Left ventricle myocardium superior (tissue), 1 donor: ENCODE measurements at regions not wholly inside any gene's neighbourhood (a gene's known extent, or its start where the extent isn't known, plus 50 kb on each side); places are given as distances from the start of the nearest gene placed in this dataset.

Source experiments
- ATAC-seq: fragments of 200-7000 bp; cut with Tn5 transposase; one replicate; pipeline ENCODE4 v1.9.1; 2020; ENCODE audit warnings: mild to moderate bottlenecking, moderate library complexity
- DNase-seq: peaks from one replicate; pipeline ENCODE4 v3.0.0-alpha.2; 2020
- intact Hi-C: fragments of 100-400 bp; cut with micrococcal nuclease; formaldehyde crosslinking; loops from one replicate; pipeline ENCODE4 v1.11.0; 2022
- donor health status: DM: no; HTN: yes; CAD: no; lungs with severe emphysema.

DNA sequence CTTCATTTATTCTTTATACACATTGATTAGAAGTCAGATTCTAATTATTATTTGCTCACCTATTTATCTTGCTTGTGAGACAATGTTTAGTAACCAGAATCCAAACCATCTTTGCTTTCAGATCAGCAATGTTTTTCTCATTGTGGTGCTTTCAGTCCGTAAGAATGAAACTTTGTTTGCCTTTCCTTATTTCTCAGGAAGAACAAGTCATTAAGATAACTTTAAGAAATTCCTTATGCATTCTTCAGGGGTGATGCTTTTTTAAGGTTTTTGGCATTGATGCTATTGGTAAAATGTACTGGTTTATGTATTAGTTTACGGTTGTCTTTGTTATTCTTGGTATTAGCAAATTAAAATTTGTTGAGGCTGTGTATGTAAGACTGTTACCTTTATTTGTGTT, 120.8 kb upstream of the POU1F1 start:
- no peak for ATAC-seq
- intact Hi-C loops: no loop called here
- no peak for DNase-seq

- ATAC-seq (no peak), DNase-seq (no peak)
- intact Hi-C loops: no loop called here
Observed at GRCh38 chr3:87390821-87391220, 114.4 kb upstream of the POU1F1 start.

GRCh38 chr3:87390353-87390752, 114.0 kb upstream of the POU1F1 start:
- ATAC-seq: no peak
- intact Hi-C loops: no loop called here
- no peak for DNase-seq

DNA sequence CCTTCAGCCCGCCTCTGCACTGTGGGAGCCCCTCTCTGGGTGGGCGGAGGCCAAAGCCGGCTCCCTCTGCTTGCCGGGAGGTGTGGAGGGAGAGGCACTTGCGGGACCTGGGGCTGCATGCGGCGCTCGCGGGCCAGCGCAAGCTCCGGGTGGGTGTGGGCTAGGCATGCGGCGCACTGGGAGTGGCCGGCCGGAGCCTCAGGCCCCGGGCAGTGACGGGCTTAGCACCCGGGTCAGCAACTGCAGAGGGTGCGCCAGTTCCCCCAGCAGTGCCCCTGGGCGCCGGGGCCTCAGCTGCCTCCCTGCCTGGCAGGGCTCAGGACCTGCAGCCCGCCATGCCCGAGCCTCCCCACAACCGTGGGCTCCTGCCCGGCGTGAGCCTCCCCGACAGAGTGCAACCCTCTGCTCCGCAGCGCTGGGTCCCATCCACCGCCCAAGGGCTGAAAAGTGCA, 98.9 kb upstream of the POU1F1 start:
- DNase-seq (no peak), ATAC-seq (no peak)
- intact Hi-C loops: no loop called here

GRCh38 chr3:87370007-87370406, 93.6 kb upstream of the POU1F1 start:
- intact Hi-C loops: no loop called here
- ATAC-seq (no peak), DNase-seq (no peak)

DNA sequence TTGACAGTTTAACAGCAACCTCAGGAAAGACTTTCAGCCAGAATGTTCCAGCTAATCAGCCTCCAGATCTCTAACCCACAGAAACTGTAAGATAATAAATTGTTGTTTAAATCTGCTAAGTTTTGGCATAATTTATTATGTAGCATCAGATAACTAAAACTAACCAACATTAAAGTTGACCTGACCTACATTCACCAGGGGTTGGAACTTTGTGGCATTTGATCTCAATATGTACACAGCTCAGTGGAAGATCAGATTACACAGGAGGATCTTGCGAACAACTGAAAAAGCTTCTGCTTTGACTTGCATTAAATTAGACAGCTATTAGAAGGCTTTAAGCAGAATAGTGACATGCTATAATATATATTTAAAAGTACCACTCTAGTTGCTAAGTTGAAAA, 91.4 kb upstream of the POU1F1 start:
- ATAC-seq: no peak
- intact Hi-C loops: no loop called here
- DNase-seq: no peak

- ATAC-seq (no peak), DNase-seq (no peak)
- intact Hi-C loops: no loop called here
Observed at GRCh38 chr3:87363721-87364120, 87.3 kb upstream of the POU1F1 start.

GRCh38 chr3:87361956-87362355, 85.6 kb upstream of the POU1F1 start:
- intact Hi-C loops: no loop called here
- no peak for ATAC-seq
- DNase-seq: no peak

DNA sequence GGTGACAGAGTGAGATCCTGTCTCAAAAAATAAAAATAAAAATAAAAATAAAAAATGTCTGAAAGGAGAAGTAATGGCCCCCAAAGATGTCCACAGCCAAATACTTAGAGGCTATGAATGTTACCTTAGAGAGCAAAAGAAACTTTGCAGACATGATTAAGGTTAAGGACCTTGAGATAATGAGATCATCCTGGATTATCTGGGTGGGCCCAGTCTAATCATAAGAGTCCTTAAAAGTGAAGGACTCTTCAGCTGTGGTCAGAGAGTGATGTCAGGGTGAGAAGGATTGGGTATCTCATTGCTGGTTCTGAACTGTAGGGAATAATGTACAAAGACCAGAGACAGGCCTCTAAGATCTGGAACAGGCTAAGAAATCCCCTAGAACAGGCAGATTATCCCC, 84.9 kb upstream of the POU1F1 start:
- DNase-seq (no peak), ATAC-seq (no peak)
- intact Hi-C loops: no loop called here

DNA sequence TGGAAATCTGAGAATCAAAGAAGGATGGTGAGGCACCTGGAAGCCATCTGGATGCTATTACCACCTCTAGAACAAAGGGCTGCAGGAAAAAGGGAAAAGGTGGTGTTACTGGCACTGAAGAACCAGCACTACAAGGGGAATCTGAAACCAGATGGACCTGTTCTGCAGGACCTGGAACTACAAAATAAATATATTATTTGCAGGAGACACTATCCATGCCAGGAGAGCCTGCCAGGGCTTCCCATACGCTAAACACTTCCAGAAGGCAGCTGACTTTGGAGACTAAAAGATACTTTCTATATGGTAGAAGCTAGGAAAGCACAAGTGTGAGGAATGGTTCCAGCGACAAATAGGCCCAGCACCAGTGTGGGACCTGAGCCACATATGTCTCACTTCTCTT, 83.4 kb upstream of the POU1F1 start:
- no peak for DNase-seq
- intact Hi-C loops: loop anchor here (5.0 kb wide), 1 partner anchor 752 kb away; no protein-coding TSS in a partner anchor
- no peak for ATAC-seq

GRCh38 chr3:87359025-87359424, 82.6 kb upstream of the POU1F1 start:
- DNase-seq (no peak), ATAC-seq (no peak)
- intact Hi-C loops: loop anchor here (5.0 kb wide), 1 partner anchor 753 kb away; no protein-coding TSS in a partner anchor

GRCh38 chr3:87358066-87358465, 81.7 kb upstream of the POU1F1 start:
- intact Hi-C loops: loop anchor here (5.0 kb wide), 1 partner anchor 754 kb away; no protein-coding TSS in a partner anchor
- no peak for DNase-seq
- no peak for ATAC-seq

- ATAC-seq: no peak
- intact Hi-C loops: no loop called here
Observed at GRCh38 chr3:87354398-87354797, 78.0 kb upstream of the POU1F1 start.

DNA sequence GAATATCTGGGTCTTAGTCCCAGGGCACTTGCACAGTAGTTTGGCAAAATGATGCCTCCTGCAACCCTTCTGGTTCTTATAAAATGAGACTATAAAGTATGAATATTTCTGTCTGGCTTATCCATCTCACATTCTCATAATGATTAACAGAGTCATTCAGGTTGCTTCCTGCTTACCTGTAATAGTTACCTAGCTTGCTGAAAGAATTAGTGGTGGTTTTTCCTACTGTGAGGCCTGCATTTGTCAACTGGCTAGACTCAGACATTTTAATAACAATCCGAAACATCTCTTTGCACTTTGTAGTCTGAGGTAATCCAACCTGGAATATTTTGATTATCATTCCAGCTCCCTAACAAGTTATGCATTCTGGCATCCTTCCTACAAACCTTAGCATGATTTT, 75.6 kb upstream of the POU1F1 start:
- intact Hi-C loops: no loop called here
- no peak for ATAC-seq
- DNase-seq: no peak

More at GRCh38 chr3:87354398-87354797, 78.0 kb upstream of the POU1F1 start:
- DNase-seq: no peak

GRCh38 chr3:87350367-87351199, 74.2 kb upstream of the POU1F1 start:
- DNase-seq (no peak), ATAC-seq (peak; percentile 59)
- intact Hi-C loops: no loop called here

GRCh38 chr3:87349833-87350232, 73.4 kb upstream of the POU1F1 start:
- ATAC-seq: no peak
- intact Hi-C loops: no loop called here
- no peak for DNase-seq

DNA sequence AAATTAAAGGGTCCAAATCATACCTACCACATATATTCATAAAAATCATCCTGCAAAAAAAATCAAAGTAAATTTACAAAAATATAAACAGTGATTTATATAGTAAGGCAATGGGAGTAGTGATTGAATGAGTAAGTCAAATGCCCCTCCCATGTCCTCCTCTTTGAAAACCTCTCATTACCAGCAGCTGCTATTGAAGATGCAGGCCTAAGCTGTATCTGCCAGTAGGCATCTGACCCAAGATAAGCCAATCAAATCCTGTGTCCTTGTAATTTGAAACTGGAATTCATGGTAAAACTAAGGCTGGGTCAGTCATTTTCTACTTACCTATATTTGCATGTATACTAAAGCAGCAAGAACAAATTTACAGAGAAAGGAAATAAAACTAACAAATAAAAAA, 60.4 kb upstream of the POU1F1 start:
- no peak for DNase-seq
- no peak for ATAC-seq
- intact Hi-C loops: no loop called here

GRCh38 chr3:87335931-87336330, 59.5 kb upstream of the POU1F1 start:
- intact Hi-C loops: no loop called here
- ATAC-seq: no peak
- no peak for DNase-seq

DNA sequence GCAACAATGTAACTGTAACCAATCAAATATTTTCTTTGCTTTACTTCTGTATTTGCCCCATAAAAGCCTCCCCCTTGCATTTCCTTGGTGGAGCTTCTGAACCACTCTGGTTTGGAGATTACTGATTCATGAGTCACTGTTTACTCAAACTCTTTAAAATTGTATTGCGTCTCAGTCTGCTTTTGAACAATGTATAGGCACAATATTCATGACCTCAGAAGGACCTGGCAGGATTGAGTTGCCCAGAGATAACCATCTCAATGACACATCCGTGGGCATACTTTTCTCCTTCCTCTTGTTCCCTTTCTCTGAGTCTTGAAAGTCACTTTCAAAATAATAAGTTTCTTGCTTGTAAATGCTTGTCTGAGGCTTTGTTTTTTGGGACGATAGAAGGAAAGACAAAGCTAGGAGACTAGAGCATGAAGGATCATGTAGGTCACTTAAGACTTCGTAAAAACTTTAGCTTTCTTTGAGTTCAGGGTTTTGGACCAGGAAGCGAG, 57.1 kb upstream of the POU1F1 start:
- no peak for DNase-seq
- intact Hi-C loops: no loop called here
- no peak for ATAC-seq

GRCh38 chr3:87332789-87333188, 56.4 kb upstream of the POU1F1 start:
- intact Hi-C loops: no loop called here
- no peak for DNase-seq
- no peak for ATAC-seq

GRCh38 chr3:87329065-87329464, 52.7 kb upstream of the POU1F1 start:
- ATAC-seq: no peak
- DNase-seq: no peak
- intact Hi-C loops: no loop called here
